ENCODE measurements at regions not wholly inside any gene's neighbourhood (a gene's known extent, or its start where the extent isn't known, plus 50 kb on each side); places are given as distances from the start of the nearest gene placed in this dataset.

DNA sequence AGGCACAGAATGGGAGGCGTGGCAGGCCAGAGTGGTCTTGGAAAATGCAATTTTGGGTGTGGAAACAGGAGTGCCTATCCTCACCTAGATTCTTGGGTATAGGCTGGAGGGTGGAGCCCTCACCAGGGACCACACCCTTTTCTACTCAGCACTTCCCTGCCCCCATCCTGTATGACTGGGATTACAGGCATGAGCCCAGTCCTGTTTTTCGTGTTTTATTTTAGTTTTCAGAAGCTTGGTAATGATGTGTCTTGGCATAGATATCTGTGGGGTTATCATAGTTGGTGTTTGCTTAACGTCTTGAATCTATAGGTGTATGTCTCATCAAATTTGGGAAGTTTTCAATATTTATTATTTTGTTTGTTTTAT lies 248.7 kb upstream of the CBLB start:
- no peak for TF ChIP-seq YY1 (IDR thresholded peaks at IDR 0.05; ENCODE audit: low read depth)
- TF ChIP-seq SMC3 (IDR thresholded peaks at IDR 0.05; ENCODE audit: low read depth, low read length): no peak
- TF ChIP-seq, protein P1, sequence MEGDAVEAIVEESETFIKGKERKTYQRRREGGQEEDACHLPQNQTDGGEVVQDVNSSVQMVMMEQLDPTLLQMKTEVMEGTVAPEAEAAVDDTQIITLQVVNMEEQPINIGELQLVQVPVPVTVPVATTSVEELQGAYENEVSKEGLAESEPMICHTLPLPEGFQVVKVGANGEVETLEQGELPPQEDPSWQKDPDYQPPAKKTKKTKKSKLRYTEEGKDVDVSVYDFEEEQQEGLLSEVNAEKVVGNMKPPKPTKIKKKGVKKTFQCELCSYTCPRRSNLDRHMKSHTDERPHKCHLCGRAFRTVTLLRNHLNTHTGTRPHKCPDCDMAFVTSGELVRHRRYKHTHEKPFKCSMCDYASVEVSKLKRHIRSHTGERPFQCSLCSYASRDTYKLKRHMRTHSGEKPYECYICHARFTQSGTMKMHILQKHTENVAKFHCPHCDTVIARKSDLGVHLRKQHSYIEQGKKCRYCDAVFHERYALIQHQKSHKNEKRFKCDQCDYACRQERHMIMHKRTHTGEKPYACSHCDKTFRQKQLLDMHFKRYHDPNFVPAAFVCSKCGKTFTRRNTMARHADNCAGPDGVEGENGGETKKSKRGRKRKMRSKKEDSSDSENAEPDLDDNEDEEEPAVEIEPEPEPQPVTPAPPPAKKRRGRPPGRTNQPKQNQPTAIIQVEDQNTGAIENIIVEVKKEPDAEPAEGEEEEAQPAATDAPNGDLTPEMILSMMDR (IDR thresholded peaks at IDR 0.05): no peak
- no peak for TF ChIP-seq EP300 (IDR thresholded peaks at IDR 0.05; ENCODE audit: borderline replicate concordance in 1 of 2, low read depth in 1 of 2, low read length in 1 of 2)

Data from SK-N-SH (cell line).